Ramos (cell line): ENCODE measurements at regions not wholly inside any gene's neighbourhood (a gene's known extent, or its start where the extent isn't known, plus 50 kb on each side); places are given as distances from the start of the nearest gene placed in this dataset.
"Not testable (repeated sequence)": the region's sequence is repeated elsewhere in the genome, so short reads cannot be mapped to it uniquely, and the experiment has no call there.

Source experiments
- in situ Hi-C: fragments of 300-500 bp; cut with MboI; formaldehyde crosslinking; loops from one replicate; pipeline ENCODE4 v1.14.3; 2022; ENCODE audit warnings: low sequenced_read_pairs; ENCODE audit not compliant: unreplicated experiment

DNA sequence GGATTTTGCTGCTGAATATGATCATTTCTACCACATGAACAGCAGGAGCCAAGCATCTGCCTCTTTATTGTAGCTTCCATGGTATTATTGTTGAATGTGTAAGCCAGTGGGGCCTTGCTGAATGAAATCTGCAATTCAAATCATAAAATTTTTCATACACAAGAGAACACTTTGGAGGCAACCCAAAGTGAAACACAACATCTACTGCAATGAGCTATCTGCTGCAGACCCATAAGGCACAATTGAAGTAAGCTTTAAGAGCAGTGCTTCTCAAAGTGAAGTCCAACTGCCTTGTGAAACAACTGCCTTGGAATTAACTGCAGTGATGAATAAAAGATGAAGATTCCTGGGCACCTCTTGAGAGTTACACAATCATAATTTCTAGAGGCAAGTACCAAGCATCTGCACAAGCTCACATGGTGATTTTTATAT lies 626.3 kb upstream of the INTU start:
- in situ Hi-C loops: no loop called here

DNA sequence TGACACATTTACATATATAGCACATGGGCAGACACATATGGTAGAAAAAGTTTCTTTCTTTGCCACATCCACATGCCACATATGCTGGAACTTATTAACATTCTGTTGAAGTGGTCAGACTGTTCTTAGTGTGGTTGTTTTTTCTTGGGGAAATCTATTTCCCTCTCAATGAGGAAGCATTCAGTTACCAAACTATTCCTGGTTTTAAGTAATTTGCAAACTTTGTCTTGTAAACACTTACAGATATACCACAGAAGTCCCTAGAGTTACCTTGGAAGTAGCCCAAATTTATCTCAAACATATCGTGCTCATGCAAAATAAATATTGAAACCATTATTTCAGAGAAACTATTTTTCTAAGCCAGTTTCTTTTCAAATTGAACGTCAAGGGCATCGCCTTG lies 625.5 kb upstream of the INTU start:
- in situ Hi-C loops: no loop called here

DNA sequence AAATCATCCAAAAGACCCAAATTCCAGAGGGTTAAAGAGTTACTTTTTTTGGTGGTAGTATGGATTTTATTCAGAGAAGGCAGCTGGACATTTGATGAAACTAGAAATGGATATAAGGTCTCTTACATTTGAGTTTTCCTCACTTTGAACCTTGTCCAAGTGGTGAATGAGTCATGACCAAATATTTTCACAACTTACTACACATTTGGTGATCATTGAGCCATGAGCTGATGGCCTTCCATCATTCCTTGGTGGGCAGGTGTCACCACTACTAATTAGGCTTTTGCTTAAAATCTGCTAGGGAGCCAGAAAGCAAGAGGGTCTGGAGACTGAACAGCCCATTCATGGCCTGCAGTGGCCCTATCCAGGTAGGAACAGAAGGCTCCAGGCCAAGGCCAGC lies 620.2 kb upstream of the INTU start:
- in situ Hi-C loops: no loop called here

DNA sequence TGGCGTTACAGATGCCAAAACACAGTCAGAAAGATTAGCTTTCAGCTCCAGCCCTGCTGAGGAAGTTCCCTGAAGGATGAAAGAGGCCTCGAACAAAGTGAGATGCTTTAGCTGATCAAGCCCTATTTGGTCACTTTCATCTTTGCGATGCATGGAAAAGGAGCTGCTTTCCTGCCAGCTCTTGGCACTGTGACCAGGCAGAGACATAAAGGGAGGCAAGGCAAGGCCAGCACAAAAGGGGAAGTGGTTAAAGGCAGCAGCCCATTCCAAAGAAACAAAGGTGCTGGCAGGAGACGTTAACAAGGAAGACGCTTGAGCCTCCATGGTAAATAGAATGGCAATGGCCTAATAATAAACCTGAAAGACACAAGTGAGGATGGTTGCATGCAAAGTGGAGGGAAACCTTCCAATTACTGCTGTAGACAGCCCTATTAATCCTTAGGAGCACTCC lies 617.1 kb upstream of the INTU start:
- in situ Hi-C loops: no loop called here

DNA sequence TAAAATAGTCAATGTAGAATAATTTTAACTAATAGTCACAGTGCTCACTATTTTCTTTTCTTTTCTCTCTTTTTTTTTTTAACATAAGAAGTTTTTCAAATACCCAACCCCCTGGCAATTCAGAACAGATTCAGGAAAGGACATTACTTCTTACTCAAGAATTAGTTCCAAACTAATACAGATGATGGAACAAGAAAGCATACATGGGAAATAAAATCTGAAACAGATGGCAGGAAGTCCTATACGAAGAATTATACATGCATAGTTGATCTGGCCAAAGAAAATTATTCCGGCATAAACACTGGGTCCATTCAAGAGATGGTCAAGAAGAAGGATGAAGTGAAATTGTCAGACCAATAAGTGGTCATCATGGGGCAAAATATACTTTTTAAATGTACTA lies 614.4 kb upstream of the INTU start:
- in situ Hi-C loops: no loop called here

DNA sequence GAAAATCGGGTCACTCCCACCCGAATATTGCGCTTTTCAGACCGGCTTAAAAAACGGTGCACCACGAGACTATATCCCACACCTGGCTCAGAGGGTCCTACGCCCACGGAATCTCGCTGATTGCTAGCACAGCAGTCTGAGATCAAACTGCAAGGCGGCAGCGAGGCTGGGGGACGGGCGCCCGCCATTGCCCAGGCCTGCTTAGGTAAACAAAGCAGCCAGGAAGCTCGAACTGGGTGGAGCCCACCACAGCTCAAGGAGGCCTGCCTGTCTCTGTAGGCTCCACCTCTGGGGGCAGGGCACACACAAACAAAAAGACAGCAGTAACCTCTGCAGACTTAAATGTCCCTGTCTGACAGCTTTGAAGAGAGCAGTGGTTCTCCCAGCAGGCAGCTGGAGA lies 611.9 kb upstream of the INTU start:
- in situ Hi-C loops: not testable (repeated sequence)

DNA sequence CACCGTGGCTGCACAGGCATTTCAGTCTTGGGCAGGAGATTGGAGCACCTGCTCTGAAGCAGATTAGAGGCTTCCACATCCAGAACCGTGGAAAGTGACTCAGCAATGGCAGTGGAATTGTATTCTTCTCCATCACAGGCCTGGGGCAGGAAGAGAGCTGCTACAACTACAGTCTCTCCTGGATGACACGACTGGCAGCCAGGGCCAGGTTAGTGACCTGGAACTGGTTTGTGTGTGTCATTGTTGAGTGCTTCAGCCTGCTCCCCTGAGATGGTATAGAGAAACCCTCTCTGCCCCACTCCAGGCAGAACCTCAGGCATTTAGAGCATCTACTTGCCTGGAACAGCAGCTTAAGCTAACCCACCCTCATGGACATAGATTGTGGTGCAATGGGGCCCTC lies 596.5 kb upstream of the INTU start:
- in situ Hi-C loops: no loop called here

DNA sequence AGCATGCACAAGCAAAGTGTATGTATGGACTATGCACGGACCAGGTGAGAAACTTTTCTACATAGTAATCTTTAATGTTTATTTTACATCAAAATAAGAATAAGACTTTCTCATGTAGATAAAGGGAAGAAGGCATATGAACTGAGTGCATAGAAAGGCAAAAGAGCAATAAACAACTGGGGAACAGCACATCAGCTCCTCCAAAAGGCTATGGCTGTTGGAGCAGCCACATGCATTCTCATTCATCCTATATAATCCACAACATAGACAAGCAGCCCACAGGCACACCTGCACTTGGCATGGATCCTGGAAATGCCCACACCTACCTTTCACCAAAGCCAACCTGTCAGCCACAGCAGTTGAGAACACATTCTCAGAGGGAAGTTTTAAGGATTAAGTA lies 586.9 kb upstream of the INTU start:
- in situ Hi-C loops: no loop called here

DNA sequence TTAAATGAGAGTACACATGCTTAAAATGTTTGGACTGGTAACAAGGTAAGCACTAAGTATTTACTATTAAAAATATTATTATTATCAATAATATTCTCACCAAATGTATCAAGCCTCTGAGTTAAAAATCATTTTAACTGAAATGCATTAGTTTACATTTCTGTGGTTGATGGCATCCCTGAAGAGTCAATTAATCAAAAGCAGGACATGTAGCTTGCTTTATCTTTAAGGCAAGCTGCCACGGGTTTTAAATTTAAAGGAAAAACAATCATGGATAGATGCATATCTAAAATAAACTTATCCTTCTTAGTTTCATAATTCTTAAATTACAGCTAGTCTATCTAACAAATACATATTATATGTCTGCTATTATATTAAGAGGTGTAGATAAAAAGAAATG lies 584.8 kb upstream of the INTU start:
- in situ Hi-C loops: no loop called here

DNA sequence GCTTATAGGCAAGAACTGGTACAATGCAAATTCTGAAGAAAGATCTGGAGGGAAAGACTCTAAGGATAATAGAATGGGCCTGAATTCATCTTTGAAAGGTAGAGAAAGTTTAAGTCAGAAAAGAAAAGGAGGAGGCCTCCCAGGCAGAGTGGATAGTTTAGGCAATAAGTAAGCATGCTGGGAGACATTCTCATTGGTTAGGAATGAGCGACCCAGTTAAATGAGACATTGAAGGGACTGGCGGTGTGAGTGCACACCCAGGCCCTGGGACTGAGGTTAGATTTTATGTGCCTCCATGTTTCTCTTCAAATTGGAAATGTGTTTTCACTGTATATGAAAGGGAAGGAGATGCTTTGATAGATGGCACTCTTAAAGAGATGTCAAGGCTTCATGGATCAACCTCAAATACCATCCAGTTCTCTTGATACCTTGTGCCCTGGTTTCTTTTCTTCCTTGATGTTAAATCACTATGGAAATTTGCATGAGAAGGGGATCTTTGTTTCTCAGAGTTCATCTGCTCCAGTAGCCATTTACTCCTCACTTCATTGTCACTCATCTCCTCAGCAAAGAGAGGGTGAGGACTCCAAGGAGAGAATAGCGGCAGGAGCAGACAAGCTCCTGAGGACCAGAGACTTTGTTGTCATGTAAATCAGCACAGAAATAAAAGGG lies 584.2 kb upstream of the INTU start:
- in situ Hi-C loops: no loop called here

DNA sequence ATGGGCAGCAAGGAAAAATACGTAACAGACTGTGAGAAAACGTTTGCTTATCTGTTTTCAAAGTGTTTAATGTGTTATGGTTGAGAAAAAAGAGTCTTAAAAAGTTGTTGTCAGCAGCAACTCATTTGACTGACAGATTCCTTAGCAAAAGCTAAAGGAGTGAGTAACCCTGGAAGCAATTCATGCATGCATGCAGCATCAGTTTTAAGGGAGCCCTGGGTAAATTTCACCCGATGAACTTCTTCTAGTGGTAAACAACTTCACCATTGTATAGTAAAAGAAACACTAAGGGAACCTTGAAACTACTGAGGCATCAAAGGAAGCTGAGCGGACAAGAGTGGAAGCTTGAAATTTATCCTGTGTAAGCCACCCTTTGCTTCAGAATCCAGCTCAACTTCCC lies 583.2 kb upstream of the INTU start:
- in situ Hi-C loops: no loop called here

DNA sequence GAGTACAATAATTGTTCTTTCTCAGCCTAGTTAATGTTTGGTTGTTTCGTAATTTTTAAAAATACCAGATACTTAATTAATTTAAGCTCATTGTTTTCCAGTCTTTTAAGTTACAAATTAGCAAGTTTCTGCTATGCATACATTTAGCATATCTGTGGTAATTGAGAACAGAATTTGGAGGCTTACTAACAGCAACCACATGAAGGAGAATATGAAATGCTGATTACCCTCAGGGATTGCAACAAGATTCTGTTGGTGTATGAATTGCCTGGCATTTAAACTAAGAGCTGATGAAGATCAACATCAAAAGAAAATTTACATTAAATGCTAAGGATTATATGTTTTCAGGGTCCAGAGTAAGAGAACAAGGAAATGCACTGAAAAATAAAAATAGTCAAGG lies 580.0 kb upstream of the INTU start:
- in situ Hi-C loops: no loop called here

DNA sequence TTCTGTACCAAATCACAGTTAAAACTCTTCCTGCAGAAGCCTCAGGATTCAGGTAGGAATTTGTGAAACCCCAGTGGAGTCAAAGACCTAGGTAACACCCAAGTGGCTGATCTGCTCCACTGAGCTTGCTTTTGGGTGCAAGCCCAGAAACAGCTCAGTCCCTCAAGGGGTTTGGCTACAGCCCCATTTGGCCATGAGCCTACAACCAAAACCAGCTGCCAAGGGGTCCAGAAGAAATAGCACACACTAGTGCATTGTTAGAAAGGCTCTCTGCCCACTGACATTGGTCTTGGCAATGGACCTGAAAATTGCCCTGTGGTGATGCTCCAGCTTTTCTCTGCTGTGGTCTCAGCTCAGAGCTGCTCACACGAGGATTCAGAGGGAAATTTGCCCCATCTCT lies 577.4 kb upstream of the INTU start:
- in situ Hi-C loops: no loop called here

DNA sequence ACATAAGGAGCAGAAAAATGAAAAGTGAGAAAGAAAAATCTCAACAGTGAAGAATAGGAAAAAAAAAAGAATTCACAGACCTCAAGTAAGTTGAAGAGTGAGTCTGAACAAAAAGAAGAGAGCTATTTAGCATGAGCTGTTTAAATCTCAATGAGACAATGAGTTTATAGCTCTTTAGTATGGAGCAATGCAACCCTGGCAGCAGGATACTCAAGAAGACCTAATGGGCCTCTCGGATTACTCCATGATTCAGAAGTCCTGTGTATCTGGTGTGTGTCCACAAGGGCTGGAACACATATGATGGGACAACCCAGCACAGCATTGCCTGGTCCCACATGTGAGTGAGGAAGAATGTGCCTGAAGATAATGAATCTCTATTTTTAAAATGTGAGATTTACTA lies 563.1 kb upstream of the INTU start:
- in situ Hi-C loops: no loop called here

DNA sequence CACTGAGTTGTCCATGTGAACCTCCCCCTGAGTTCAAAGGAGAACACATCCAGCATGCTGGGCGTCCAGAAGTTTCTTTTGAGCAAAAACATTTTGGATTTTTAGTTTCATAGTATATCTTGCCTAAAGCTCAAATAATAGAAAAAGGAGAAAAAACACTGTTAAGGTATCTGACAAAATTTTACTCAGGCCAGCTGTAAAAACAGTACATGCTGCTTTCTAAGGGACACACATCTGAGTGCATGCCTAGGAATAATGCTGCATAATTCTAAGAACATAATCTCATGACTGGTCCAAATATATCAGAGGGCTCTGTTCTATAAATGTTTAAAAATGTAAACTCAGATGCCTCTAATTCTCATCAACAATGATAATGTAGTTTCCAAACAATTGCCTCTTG lies 561.3 kb upstream of the INTU start:
- in situ Hi-C loops: no loop called here

DNA sequence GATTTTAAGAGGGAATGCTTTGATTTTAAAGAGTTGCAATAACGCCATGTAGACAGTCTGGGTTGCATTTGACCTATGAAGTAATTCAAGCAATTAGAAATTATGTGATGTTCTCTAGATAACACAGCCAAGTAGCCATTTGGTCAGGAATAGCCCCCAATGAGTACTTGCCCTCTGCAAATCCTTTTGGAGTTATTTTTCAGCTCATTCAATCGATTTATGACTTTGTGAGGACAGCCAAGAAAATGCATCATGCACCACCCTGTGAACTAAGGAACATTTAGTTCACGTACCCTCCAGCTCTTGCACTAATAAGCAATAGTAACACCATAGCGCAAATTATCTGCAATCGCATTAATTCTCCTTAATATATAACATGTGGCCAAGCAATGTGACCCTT lies 552.6 kb upstream of the INTU start:
- in situ Hi-C loops: no loop called here

DNA sequence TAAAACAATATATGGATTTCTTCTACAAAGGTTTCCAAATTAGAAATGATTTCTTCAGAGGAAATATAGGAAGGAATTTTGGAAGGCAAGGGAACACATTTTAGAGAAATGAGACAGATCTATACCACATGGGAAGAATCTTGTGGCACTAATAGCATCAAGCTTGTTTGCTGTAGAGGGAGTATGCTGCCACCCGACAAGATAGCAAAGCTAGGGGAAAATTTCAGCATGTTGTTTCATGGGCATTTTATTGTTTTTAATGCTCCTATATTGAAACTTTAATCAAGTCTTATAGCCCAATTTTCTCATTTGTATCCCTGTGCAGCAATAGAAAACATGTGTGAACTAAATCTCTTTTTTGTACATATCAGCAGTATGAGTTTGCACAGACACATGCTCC lies 551.7 kb upstream of the INTU start:
- in situ Hi-C loops: no loop called here

DNA sequence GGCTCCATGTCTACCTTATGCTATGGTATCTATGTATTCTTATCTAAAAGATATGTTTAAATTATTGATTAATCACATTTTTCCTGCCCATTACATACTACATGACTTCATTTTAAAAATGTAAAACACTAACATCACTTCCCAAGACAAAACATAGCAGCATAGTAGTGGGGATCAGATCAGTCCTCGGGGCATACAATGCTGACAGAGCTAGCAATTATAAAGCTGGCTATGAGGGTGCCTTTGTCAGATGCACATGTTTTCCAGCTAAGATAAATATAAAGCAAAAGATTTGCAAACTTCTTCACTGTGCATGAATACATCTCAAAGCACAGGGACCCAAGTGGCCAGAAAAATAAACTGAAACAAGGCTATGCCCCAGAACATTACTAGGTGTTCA lies 549.8 kb upstream of the INTU start:
- in situ Hi-C loops: no loop called here

DNA sequence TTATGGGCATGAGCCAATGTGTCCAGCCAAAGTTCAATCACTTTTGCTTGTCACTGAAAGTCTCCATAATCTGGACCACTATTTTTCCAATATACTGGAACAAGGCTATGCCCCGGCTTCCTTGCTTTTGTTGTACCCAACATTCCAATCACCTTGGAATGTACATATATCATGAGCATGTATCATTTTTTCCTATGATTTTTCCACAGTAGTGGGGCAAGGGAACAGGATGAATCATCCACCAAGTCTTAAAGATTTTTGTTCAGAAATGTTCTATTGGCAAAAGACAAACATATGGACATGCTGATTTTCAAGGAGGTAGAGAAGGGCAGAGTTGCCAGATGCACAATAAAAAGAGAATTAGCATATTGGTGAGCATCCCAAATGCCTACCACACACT lies 548.1 kb upstream of the INTU start:
- in situ Hi-C loops: no loop called here

DNA sequence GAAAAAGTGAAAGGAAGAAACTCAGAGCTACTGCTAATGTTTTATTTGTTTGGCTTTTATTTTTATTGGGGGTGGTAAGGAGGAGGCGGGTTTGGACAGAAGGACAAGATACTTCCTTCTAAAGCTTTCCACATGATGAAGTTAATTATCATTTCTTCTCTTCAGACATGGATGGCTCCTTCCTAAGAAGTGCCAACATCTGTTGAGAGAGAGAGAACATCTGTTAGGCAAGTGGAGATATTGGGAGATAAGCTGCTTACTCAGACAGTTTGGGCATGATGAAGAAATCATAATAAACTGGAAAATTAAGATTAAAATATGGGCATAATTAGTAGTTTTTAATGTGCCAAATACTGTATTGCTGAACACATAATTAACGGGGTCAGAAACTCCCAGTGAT lies 535.7 kb upstream of the INTU start:
- in situ Hi-C loops: no loop called here

DNA sequence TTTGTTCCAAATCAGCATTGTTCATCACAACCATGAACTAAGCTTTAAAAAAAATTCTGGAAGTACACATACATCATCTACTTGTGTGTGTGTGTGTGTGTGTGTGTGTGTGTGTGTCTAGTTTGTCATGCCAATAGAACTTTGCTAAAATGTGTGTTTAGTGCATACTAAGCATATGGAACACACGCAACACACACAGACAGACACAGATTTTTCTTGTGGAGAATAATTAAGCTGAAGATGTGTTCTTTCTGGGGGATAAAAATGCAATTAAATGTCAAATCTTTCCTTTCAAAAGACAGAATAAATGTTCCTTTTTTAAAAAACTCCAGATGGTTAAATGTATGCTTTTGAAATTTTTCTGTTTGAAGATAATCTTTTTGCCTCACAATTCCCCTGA lies 530.4 kb upstream of the INTU start:
- in situ Hi-C loops: no loop called here

DNA sequence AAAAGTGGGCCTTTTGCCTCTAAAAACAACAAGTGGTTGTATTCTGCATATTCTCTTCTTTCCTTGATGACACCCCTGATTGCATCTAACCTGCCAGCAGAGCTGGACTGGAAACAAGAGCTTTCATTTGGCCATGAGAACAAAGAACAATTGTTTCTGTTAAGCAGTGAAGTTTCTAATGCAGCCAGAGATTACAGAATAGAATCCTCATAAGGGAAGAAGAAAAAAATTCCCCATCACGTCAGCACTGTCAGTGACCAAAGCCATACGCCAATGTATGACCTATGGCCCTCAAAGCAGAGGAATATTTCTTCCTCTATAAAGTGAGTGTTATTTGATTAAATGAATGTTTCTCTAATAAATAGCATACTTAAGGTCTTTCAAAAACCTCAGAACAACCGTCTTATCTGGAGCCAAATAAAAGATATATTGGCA lies 529.1 kb upstream of the INTU start:
- in situ Hi-C loops: no loop called here

DNA sequence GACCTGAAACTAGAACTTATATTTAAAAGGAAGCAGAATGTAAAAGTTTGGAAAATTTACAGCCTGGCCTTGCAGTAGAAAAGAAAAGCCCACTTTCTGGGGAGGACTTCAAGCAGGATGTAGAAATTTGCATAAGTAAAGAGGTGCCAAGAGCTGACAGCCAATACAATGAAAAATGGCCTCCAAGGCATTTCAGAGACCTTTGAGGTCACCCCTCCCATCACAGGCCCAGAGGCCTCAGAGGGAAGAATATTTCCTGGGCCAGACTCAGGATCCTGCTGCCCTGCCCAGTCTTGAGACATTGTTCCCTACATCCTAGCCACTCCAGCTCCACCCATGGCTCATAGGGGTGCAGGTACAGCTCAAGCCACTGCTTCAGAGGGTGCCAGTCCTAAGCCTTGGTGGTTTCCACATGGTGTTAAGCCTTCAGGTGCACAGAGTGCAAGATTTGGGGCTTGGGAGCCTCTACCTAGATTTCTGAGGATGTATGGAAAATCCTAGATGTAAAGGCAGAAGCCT lies 518.9 kb upstream of the INTU start:
- in situ Hi-C loops: no loop called here
